Lower leg skin (tissue), 3 donors: ENCODE measurements at regions not wholly inside any gene's neighbourhood (a gene's known extent, or its start where the extent isn't known, plus 50 kb on each side); places are given as distances from the start of the nearest gene placed in this dataset.

Source experiments
- CTCF ChIP-seq, 3 donors: fragments of 450-650 bp; IDR thresholded peaks; one replicate each; pipeline ENCODE4 v1.5.1; 2016; ENCODE audit warnings: antibody characterized with exemption in 3 of 3, mild to moderate bottlenecking in 3 of 3, moderate library complexity in 2 of 3
- POLR2A ChIP-seq, 2 donors: fragments of 450-650 bp; IDR thresholded peaks; one replicate each; pipeline ENCODE4 v1.6.1; 2016 to 2017; ENCODE audit warnings: antibody characterized with exemption in 2 of 2, mild to moderate bottlenecking in 1 of 2, moderate library complexity in 1 of 2

- no peak for TF ChIP-seq POLR2A (IDR thresholded peaks at IDR 0.05)
- TF ChIP-seq CTCF (IDR thresholded peaks at IDR 0.05) = no peak
Measured at GRCh38 chr2:156834431-156834830, 398.3 kb downstream of the GPD2 start.
